ENCODE measurements at regions not wholly inside any gene's neighbourhood (a gene's known extent, or its start where the extent isn't known, plus 50 kb on each side); places are given as distances from the start of the nearest gene placed in this dataset.
"Not testable (repeated sequence)": the region's sequence is repeated elsewhere in the genome, so short reads cannot be mapped to it uniquely, and the experiment has no call there.

GRCh38 chr2:65602603-65603235 lies 170.3 kb upstream of the SPRED2 start:
- CTCF ChIA-PET = no interaction called here

GRCh38 chr2:65600871-65601270 lies 168.5 kb upstream of the SPRED2 start:
- CTCF ChIA-PET, POLR2A ChIA-PET: not testable (repeated sequence)

More at GRCh38 chr2:65602603-65603235, 170.3 kb upstream of the SPRED2 start:
- POLR2A ChIA-PET = no interaction called here

DNA sequence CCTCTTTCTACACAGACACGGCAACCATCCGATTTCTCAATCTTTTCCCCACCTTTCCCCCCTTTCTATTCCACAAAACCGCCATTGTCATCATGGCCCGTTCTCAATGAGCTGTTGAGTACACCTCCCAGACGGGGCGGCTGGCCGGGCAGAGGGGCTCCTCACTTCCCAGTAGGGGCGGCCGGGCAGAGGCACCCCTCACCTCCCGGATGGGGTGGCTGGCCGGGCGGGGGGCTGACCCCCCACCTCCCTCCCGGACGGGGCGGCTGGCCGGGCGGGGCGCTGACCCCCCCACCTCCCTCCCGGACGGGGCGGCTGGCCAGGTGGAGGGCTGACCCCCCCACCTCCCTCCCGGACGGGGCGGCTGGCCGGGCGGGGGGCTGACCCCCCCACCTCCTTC lies 168.0 kb upstream of the SPRED2 start:
- POLR2A ChIA-PET, CTCF ChIA-PET: not testable (repeated sequence)

DNA sequence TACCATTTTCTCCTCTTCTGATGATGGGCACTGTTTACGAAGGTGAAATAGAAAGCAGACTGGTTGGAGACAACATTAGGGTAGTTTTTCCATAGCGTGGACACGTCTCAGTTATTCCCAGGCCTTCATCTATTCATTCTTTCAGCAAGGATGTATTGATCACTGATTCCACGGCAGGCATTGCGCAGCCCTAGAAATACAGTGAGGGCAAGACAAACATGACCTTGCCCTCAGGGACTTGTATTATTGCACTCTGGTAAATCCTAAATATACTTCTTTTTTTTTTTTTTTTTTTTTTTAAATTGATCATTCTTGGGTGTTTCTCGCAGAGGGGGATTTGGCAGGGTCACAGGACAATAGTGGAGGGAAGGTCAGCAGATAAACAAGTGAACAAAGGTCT lies 167.3 kb upstream of the SPRED2 start:
- ChIA-PET CTCF (no interaction called here), POLR2A (no interaction called here)

DNA sequence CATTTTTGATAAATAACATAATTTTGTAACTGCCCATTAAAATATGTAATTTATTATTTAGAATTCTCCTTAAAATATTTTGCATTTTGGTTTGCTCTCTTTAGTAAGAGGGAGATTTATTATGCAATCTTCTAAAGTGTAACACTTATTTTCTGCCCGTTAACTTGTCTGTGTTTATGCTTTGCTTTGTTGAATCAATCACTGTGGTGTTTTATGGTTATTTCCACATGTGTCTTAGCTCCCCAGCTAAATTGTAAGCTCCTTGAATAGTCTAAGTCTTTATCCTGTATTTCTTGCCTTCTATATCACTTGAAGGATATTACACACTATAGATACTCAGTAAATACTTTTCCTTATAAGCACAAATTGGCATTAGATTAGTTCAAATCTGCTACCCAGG lies 166.6 kb upstream of the SPRED2 start:
- CTCF ChIA-PET = no interaction called here
- POLR2A ChIA-PET = no interaction called here

GRCh38 chr2:65598264-65598663 lies 165.9 kb upstream of the SPRED2 start:
- ChIA-PET POLR2A (no interaction called here), CTCF (no interaction called here)

GRCh38 chr2:65595630-65596029 lies 163.2 kb upstream of the SPRED2 start:
- ChIA-PET POLR2A (no interaction called here), CTCF (no interaction called here)

GRCh38 chr2:65594150-65594549 lies 161.8 kb upstream of the SPRED2 start:
- CTCF ChIA-PET = no interaction called here
- POLR2A ChIA-PET = no interaction called here

DNA sequence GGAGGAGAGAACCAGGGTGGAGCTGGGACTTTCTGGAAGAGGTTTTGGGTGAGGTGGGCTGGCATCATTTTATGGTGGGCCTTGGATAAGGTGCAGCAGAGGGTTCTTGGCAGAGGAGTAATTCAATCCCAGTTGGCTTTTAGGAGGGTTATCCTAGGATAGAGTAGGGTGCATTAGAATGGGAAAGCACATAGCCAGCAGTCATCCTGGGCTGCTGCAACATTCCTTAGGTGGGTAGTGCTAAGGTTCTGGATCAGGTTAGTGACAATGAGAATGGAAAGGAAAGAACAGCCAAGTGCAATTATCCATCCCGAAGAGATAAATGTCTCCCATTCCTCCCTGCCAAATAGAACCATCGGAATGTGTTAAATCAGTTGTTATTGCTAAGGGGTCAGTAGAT lies 157.3 kb upstream of the SPRED2 start:
- POLR2A ChIA-PET = no interaction called here
- CTCF ChIA-PET = no interaction called here

DNA sequence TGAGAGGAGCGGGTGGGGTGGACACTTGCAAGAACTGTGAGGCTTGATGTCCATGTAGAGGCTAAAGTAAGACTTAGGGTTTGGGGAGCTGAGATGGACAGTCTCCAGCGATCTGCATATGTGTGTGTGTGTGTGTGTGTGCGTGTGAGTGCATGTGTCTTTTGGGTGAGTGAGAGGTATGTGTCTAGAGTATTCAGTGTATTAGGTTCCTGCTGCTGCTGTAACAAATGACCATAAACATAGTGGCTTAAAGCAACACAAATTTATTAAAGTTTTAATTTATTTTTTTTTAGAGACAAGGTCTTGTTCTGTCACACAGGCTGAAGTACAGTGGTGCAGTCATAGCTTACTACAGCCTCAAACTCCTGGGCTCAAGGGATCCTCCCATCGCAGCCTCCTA lies 155.4 kb upstream of the SPRED2 start:
- ChIA-PET CTCF (no interaction called here), POLR2A (no interaction called here)

DNA sequence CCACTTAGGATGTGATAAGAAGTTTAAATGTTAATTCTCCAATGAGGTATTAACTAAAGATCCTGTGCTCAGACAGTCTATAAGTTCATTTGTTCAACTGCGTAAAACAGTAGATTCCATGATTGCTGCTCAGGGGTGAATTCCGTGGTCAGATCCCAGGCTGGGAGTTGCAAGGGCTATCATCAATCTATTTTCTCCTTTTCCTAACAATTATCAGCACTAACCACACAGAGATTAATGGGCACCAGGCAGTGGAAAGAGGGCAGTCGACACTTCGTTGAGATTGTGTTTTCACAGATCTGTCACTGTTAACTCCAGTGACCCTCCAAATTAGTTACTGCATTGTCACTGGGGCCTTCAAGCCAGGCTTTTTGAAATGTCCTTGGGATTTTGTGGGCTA lies 154.1 kb upstream of the SPRED2 start:
- POLR2A ChIA-PET = no interaction called here
- CTCF ChIA-PET = no interaction called here

GRCh38 chr2:65583061-65583460 lies 150.7 kb upstream of the SPRED2 start:
- ChIA-PET CTCF (interaction anchor here (0.6 kb wide), 1 partner anchor 67 kb away, joined by 3 read pairs; no protein-coding TSS in a partner anchor), POLR2A (no interaction called here)

DNA sequence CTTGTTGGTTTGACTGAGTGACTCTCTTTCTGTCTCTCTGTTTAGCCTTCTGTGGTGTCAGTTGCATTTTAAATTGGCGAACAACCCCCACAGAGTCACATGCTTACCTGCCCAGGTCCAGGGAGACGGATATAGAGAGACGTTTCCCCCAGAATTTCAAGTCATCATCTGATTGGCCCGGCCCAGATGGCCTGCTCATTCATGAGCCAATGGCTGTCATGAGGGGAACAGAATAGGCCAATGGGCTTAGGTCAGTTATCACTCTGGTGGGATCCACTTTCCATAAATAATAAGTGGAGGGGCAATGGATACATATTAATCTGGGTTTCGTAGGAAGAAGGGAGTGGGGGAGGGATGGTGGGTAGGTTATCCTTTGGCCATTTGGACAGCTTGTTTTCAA lies 150.0 kb upstream of the SPRED2 start:
- CTCF ChIA-PET = no interaction called here
- POLR2A ChIA-PET = no interaction called here

DNA sequence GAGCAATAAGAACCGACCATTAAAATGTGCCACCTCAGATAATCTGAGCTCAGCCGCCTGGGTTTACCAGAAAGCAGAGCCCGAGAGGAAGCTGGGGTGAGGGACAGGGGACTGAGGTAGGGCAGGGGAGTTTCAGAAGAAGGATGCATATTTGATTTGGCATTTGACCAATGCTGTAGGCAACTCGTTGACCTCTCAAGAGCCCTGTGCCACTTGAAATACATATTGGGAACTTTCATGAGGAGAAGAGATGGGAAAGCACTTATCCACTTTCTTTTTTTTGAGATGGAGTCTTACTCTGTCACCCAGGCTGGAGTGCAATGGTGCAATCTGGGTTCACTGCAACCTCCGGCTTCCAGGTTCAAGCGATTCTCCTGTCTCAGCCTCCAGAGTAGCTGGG lies 148.4 kb upstream of the SPRED2 start:
- POLR2A ChIA-PET = no interaction called here
- CTCF ChIA-PET = no interaction called here

DNA sequence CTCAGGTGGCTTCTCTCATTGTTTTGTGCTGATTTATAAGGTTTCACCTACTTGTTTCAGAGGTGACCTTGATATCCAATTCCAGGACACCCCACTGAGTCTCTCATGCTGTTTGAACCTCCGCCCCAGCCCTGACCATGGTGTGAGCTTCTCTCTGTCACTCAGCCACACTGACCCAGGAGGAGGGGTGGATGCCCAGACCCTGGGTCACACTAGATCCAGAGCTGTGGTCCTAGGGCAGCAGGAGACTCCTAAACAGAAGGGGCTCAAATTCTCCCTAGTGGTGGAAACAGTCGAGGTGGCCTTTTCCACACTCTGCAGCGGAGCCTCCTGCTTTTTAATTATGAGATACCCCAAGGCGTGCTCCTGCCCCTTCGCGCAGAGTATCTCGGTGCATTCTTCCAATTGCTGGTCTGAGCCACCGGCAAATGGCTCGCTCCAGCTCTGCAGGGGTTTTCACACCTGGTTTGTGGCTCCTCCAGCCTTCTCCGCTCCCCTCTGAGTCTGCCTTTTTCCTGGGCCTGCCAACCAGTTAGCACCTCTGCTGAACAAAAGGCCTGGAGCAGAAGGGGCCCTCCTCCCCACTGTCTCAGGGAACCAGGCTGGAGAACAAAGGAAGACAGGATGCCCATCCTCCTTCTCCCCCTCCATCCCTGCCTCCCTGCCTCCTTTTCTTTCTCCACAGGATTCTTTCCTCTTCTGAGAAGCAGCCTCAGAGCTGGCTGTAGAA lies 147.3 kb upstream of the SPRED2 start:
- POLR2A ChIA-PET = no interaction called here

DNA sequence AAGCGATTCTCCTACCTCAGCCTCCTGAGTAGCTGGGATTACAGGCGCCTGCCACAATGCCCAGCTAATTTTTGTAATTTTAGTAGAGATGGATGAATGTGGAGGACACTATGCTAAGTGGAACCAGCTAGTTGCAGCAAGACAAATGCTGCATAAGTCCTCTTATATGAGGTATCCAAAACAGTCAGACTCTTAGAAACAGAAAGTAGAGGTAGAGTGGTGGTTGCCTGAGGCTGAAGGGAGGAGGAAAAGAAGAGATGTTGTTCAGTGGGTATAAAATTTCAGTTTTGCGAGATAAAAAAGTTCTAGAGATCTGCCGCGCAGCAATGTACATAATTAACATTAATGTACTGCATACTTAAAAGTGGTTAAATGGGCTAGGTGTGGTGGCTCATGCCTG lies 145.3 kb upstream of the SPRED2 start:
- POLR2A ChIA-PET = no interaction called here
- CTCF ChIA-PET = no interaction called here

More for the DNA sequence above, 147.3 kb upstream of the SPRED2 start:
- CTCF ChIA-PET = interaction anchor here (1.2 kb wide), 1 partner anchor 33 kb away, joined by 3 read pairs; no protein-coding TSS in a partner anchor

DNA sequence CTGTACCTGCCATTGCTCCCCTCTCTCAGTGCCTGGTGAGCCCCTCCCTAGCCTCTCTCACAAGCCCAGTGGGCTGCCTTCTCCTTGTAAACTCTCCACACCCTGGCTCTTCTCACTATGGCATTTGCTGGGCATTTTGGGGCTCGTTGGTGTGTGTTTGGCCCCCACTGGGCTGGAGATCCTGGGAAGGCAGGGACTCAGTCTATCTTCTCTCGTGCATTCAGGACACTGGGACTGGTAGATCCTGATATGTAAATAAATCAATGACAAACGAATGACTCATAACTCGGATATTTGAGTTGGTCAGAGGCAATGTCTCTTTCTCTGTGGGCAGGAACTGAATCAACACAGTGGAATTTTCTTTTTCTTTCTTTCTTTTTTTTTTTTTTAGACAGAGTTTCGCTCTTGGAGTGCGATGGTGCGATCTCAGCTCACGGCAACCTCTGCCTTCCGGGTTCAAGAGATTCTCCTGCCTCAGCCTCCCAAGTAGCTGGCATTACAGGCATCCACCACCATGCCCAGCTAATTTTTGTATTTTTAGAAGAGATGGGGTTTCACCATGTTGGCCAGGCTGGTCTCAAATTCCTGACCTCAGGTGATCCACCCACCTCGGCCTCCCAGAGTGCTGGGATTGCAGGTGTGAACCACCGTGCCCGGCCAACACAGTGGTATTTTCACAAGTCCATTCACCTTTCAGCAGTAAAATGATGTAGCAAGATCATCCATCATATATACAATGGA lies 144.6 kb upstream of the SPRED2 start:
- ChIA-PET POLR2A (no interaction called here), CTCF (no interaction called here)

DNA sequence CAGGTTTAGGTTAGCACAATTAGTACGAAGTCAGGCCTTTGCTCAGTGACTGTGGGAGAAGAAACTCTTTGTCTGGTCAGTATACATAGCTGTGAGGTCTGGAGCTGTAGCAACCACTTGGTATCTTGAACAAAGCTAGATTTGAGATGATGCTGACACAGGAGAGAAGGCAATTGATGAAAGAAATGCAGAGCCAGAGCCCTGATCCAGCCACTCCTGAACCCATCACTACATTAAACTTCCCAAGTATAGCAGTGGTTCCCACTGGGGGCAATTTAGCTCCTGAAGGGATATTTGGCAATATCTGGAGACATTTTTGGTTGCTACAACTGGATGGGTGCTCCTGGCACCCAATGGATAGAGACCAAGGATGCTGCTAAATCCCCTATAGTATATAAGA lies 143.9 kb upstream of the SPRED2 start:
- CTCF ChIA-PET = no interaction called here
- POLR2A ChIA-PET = no interaction called here

- CTCF ChIA-PET = interaction anchor here (1.5 kb wide), 1 partner anchor 10 kb away, joined by 3 read pairs; no protein-coding TSS in a partner anchor
- POLR2A ChIA-PET = no interaction called here
These were observed 142.6 kb upstream of the SPRED2 start for GRCh38 chr2:65574993-65575392.

- CTCF ChIA-PET, POLR2A ChIA-PET: not testable (repeated sequence)
These were observed 136.4 kb upstream of the SPRED2 start for GRCh38 chr2:65568656-65569440.

DNA sequence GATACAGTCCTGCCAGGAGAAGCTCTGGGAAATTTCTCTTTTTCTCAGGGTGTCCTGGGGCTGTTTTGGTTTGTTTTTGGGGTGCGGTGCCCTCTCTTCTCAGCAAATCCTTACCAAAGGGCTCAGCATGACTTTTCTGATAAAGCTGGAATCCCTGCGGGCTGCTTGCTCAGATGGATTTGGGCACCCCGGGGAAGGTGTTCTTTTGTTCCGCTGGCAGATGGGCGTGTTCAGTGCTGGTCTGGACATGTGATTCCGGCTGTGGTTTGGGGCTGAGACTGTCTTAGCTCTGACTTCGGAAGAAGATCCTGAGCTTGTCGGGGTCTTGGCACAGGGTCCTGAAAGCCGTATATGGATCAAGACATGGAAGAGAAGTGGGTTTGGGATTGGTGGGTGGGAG lies 134.2 kb upstream of the SPRED2 start:
- ChIA-PET CTCF (no interaction called here), POLR2A (no interaction called here)

Measured in activated CD8-positive, alpha-beta memory T cell treated with anti-CD3 and anti-CD28 coated beads for 36 hours (primary cell).